ENCODE measurements at regions not wholly inside any gene's neighbourhood (a gene's known extent, or its start where the extent isn't known, plus 50 kb on each side); places are given as distances from the start of the nearest gene placed in this dataset.
"Not testable (repeated sequence)": the region's sequence is repeated elsewhere in the genome, so short reads cannot be mapped to it uniquely, and the experiment has no call there.

- Histone ChIP-seq H3K4me1 (ENCODE audit: insufficient read depth, poor library complexity, severe bottlenecking) (no peaks in the 10 kb centered on the region), H3K27me3 (ENCODE audit: insufficient read depth, poor library complexity, severe bottlenecking) (no peaks in the 10 kb centered on the region), H3K27ac (ENCODE audit: poor library complexity, severe bottlenecking) (no peak overlapping the region), H3K9me3 (ENCODE audit: severe bottlenecking) (peaks cover 2% of the 10 kb centered on the region), H3K36me3 (ENCODE audit: low read depth) (no peaks in the 10 kb centered on the region), H3K4me3 (ENCODE audit: severe bottlenecking) (no peak overlapping the region)
- ATAC-seq (ENCODE audit: low read depth) (no peak), DNase-seq (ENCODE audit: low spot score) (no peak)
- TF ChIP-seq, protein P1, sequence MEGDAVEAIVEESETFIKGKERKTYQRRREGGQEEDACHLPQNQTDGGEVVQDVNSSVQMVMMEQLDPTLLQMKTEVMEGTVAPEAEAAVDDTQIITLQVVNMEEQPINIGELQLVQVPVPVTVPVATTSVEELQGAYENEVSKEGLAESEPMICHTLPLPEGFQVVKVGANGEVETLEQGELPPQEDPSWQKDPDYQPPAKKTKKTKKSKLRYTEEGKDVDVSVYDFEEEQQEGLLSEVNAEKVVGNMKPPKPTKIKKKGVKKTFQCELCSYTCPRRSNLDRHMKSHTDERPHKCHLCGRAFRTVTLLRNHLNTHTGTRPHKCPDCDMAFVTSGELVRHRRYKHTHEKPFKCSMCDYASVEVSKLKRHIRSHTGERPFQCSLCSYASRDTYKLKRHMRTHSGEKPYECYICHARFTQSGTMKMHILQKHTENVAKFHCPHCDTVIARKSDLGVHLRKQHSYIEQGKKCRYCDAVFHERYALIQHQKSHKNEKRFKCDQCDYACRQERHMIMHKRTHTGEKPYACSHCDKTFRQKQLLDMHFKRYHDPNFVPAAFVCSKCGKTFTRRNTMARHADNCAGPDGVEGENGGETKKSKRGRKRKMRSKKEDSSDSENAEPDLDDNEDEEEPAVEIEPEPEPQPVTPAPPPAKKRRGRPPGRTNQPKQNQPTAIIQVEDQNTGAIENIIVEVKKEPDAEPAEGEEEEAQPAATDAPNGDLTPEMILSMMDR (IDR thresholded peaks at IDR 0.05; ENCODE audit: poor library complexity, severe bottlenecking) = no peak
These were observed 560.7 kb upstream of the RBFOX1 start for GRCh38 chr16:6771956-6772355.

DNA sequence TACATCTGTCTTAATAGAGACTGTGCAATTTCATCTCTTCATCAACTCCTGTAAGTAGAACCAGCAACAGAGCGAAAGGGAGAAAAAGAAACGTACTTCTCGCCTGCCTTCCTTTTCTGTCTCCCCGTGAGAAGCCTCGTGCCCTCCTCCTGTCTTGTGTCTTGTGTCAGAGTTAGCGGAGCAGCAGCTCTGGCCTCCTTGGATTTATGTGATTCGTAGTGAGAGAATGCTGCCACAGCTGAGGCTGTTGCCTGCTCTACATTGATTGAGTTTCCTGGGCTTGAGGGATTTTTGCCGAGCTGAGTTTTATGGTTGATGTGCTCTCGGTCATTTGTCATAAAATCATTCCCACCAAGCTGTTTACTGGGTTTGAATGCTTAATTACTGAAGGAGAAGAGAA lies 579.1 kb upstream of the RBFOX1 start:
- DNase-seq (ENCODE audit: low spot score) = no peak

DNA sequence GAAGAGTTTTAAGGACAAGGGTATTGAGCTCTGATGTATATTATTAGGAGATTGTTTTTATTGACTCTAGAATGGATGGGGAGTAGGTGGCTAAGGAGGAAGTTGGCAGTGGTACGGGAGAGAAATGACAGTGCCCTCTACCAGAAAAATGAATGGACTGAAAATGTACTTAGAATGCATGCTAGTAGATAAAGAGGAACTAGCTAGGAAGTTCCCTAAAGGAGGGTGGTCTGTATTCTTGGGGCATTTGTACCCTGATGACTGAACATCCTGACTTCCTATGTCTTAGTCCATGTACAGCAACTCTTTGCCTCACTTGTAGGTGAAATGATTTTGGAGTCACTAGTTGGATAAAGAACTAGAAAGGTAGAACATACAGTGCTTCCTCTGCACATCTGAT lies 581.5 kb upstream of the RBFOX1 start:
- ATAC-seq (ENCODE audit: low read depth) (no peak), DNase-seq (ENCODE audit: low spot score) (no peak)
- TF ChIP-seq, protein P1 (IDR thresholded peaks at IDR 0.05; ENCODE audit: poor library complexity, severe bottlenecking) = no peak
- H3K36me3 ChIP-seq (ENCODE audit: low read depth) = no peaks in the 10 kb centered on the region
- no peak overlapping the region for H3K4me3 ChIP-seq (ENCODE audit: severe bottlenecking)
- no peak overlapping the region for H3K27ac ChIP-seq (ENCODE audit: poor library complexity, severe bottlenecking)
- no peaks in the 10 kb centered on the region for H3K4me1 ChIP-seq (ENCODE audit: insufficient read depth, poor library complexity, severe bottlenecking)
- H3K9me3 ChIP-seq (ENCODE audit: severe bottlenecking) = no peaks in the 10 kb centered on the region
- no peaks in the 10 kb centered on the region for H3K27me3 ChIP-seq (ENCODE audit: insufficient read depth, poor library complexity, severe bottlenecking)

More for the DNA sequence above, 579.1 kb upstream of the RBFOX1 start:
- H3K9me3 ChIP-seq (ENCODE audit: severe bottlenecking) = no peaks in the 10 kb centered on the region
- H3K27ac ChIP-seq (ENCODE audit: poor library complexity, severe bottlenecking) = no peak overlapping the region
- H3K4me3 ChIP-seq (ENCODE audit: severe bottlenecking) = no peak overlapping the region
- ATAC-seq (ENCODE audit: low read depth) = no peak
- H3K27me3 ChIP-seq (ENCODE audit: insufficient read depth, poor library complexity, severe bottlenecking) = no peaks in the 10 kb centered on the region
- TF ChIP-seq, protein P1 (IDR thresholded peaks at IDR 0.05; ENCODE audit: poor library complexity, severe bottlenecking) = no peak
- no peaks in the 10 kb centered on the region for H3K4me1 ChIP-seq (ENCODE audit: insufficient read depth, poor library complexity, severe bottlenecking)
- H3K36me3 ChIP-seq (ENCODE audit: low read depth) = no peaks in the 10 kb centered on the region

- Histone ChIP-seq H3K36me3 (ENCODE audit: low read depth) (no peaks in the 10 kb centered on the region), H3K27me3 (ENCODE audit: insufficient read depth, poor library complexity, severe bottlenecking) (no peaks in the 10 kb centered on the region), H3K27ac (ENCODE audit: poor library complexity, severe bottlenecking) (no peak overlapping the region), H3K9me3 (ENCODE audit: severe bottlenecking) (no peaks in the 10 kb centered on the region), H3K4me1 (ENCODE audit: insufficient read depth, poor library complexity, severe bottlenecking) (no peaks in the 10 kb centered on the region), H3K4me3 (ENCODE audit: severe bottlenecking) (no peak overlapping the region)
- ATAC-seq (ENCODE audit: low read depth) (no peak), DNase-seq (ENCODE audit: low spot score) (no peak)
- TF ChIP-seq, protein P1 (IDR thresholded peaks at IDR 0.05; ENCODE audit: poor library complexity, severe bottlenecking) = no peak
These were observed 582.9 kb upstream of the RBFOX1 start for GRCh38 chr16:6749698-6750097.

- not testable (repeated sequence) for H3K9me3 ChIP-seq (ENCODE audit: severe bottlenecking); H3K27me3 ChIP-seq (ENCODE audit: insufficient read depth, poor library complexity, severe bottlenecking); H3K36me3 ChIP-seq (ENCODE audit: low read depth); H3K4me1 ChIP-seq (ENCODE audit: insufficient read depth, poor library complexity, severe bottlenecking); DNase-seq (ENCODE audit: low spot score); H3K27ac ChIP-seq (ENCODE audit: poor library complexity, severe bottlenecking); ATAC-seq (ENCODE audit: low read depth); H3K4me3 ChIP-seq (ENCODE audit: severe bottlenecking)
These were observed 596.3 kb upstream of the RBFOX1 start for GRCh38 chr16:6736302-6736701.
